Ishikawa (cell line): ENCODE measurements at regions not wholly inside any gene's neighbourhood (a gene's known extent, or its start where the extent isn't known, plus 50 kb on each side); places are given as distances from the start of the nearest gene placed in this dataset.

Source experiments
- CEBPB ChIP-seq: IDR thresholded peaks from 2 replicates; pipeline ENCODE4 v1.6.1; 2012
- CREB1 ChIP-seq: IDR thresholded peaks from 2 replicates; pipeline ENCODE4 v1.6.1; 2012; ENCODE audit warnings: low read depth
- EGR1 ChIP-seq: IDR thresholded peaks from 2 replicates; pipeline ENCODE4 v1.6.1; 2012
- EP300 ChIP-seq: IDR thresholded peaks from 2 replicates; pipeline ENCODE4 v1.6.1; 2012; ENCODE audit warnings: borderline replicate concordance
- FOXM1 ChIP-seq: IDR thresholded peaks from 2 replicates; pipeline ENCODE4 v1.6.1; 2012; ENCODE audit warnings: low read depth, borderline replicate concordance
- NFIC ChIP-seq: IDR thresholded peaks from 2 replicates; pipeline ENCODE4 v1.6.1; 2012
- RAD21 ChIP-seq: IDR thresholded peaks from 2 replicates; pipeline ENCODE4 v1.6.1; 2012; ENCODE audit warnings: low read depth
- TAF1 ChIP-seq: IDR thresholded peaks from 2 replicates; pipeline ENCODE4 v1.6.1; 2012; ENCODE audit warnings: low read depth, mild to moderate bottlenecking
- TCF12 ChIP-seq: IDR thresholded peaks from 2 replicates; pipeline ENCODE4 v1.6.1; 2012; ENCODE audit warnings: low read depth
- TEAD4 ChIP-seq: IDR thresholded peaks from 2 replicates; pipeline ENCODE4 v1.6.1; 2012
- USF1 ChIP-seq: IDR thresholded peaks from 2 replicates; pipeline ENCODE4 v1.6.1; 2012
- YY1 ChIP-seq: IDR thresholded peaks from 2 replicates; pipeline ENCODE4 v1.6.1; 2012; ENCODE audit warnings: low read depth
- ZBTB7A ChIP-seq: IDR thresholded peaks from 2 replicates; pipeline ENCODE4 v1.6.1; 2012; ENCODE audit warnings: low read depth
- TF ChIP-seq, protein P1 (sequence below): IDR thresholded peaks from 2 replicates; pipeline ENCODE4 v1.6.1; 2012; ENCODE audit warnings: low read depth, mild to moderate bottlenecking
- TF ChIP-seq, protein P2 (sequence below): IDR thresholded peaks from 2 replicates; pipeline ENCODE4 v1.6.1; 2012

- TF ChIP-seq TAF1 (no peak), EP300 (no peak), YY1 (no peak), CEBPB (no peak), RAD21 (no peak), ZBTB7A (no peak), FOXM1 (no peak)
- TF ChIP-seq, protein P1, sequence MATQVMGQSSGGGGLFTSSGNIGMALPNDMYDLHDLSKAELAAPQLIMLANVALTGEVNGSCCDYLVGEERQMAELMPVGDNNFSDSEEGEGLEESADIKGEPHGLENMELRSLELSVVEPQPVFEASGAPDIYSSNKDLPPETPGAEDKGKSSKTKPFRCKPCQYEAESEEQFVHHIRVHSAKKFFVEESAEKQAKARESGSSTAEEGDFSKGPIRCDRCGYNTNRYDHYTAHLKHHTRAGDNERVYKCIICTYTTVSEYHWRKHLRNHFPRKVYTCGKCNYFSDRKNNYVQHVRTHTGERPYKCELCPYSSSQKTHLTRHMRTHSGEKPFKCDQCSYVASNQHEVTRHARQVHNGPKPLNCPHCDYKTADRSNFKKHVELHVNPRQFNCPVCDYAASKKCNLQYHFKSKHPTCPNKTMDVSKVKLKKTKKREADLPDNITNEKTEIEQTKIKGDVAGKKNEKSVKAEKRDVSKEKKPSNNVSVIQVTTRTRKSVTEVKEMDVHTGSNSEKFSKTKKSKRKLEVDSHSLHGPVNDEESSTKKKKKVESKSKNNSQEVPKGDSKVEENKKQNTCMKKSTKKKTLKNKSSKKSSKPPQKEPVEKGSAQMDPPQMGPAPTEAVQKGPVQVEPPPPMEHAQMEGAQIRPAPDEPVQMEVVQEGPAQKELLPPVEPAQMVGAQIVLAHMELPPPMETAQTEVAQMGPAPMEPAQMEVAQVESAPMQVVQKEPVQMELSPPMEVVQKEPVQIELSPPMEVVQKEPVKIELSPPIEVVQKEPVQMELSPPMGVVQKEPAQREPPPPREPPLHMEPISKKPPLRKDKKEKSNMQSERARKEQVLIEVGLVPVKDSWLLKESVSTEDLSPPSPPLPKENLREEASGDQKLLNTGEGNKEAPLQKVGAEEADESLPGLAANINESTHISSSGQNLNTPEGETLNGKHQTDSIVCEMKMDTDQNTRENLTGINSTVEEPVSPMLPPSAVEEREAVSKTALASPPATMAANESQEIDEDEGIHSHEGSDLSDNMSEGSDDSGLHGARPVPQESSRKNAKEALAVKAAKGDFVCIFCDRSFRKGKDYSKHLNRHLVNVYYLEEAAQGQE, result no peak
Measured at GRCh38 chr2:217167531-217167930, 307.7 kb upstream of the TNP1 start.

DNA sequence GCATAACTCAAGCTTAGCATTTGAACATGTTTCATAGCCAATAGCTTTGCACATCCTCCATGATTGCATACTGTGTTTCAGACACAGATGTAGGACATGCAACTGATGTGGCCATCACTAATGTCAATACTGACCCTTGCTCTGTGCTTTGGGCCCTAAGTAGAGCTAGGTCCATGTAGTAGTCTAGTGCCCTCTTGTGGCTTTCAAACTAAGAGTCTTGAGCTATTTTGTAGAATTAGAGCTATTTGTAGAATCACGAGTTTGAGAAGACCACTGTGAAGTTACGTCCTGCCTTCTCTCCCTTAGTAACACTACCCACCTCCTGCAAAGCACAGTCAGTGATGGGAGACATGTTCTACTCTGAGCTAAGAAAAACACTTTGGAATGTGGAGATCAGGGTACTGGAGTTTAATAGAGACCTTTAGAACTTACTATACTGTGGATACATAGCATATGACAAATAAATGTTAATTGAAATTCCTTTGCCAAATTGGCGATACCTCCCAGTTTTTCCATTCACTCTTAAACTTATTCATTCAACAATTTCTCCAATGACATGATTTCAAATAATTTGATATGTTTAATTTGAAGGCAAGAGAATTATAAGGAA, 306.5 kb upstream of the TNP1 start:
- TF ChIP-seq, protein P1, result no peak
- TF ChIP-seq RAD21, result peak; percentile 84

- TF ChIP-seq FOXM1 (no peak), YY1 (no peak), TCF12 (no peak), EGR1 (no peak), TEAD4 (no peak)
Measured at GRCh38 chr2:217165547-217165946, 305.7 kb upstream of the TNP1 start.

DNA sequence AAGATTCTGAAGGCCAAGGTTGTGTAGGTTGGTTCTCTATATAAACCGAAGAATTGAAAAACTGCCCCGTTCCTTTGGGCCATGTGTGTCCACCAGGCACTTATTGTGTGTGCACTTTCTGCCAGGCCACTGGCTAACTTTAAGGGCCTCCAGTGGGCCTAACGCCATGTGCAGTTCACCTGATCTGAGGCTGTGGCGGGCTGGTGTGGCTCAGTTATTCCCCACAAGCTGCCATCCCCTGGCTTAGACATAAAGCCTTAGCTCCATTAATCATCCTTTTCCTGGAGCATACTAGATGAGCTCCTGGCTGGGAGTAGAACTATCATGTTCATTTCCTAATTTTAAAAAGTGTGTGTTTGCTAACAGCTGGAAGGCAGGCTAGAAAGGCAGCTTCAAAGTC, 304.1 kb upstream of the TNP1 start:
- TF ChIP-seq EGR1 (no peak), CREB1 (no peak), FOXM1 (no peak), NFIC (no peak), YY1 (no peak), EP300 (no peak), ZBTB7A (no peak), CEBPB (no peak), RAD21 (no peak)
- TF ChIP-seq, protein P2, sequence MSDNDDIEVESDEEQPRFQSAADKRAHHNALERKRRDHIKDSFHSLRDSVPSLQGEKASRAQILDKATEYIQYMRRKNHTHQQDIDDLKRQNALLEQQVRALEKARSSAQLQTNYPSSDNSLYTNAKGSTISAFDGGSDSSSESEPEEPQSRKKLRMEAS, result no peak
- TF ChIP-seq, protein P1, result no peak

DNA sequence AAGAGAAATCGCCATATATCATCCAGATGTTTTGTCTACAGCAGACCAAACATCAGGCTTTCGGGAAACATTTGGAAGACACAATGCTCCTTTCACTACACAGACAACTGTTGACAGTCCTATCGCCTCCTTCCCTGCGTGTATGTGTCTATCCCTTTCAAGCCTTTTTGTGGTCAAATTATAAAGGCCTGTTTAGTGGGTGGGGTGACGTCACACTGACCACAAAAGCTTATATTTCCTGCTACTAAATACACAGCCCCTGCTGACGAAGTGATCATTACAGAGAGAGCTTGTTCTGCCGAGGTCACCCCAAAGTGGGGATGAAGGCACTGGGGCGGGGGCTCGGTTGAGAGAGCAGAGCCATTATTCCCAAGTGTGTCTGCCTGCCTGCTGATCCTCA, 302.7 kb upstream of the TNP1 start:
- TF ChIP-seq CEBPB (no peak), ZBTB7A (no peak), RAD21 (no peak), TEAD4 (no peak), USF1 (no peak), TAF1 (no peak), NFIC (no peak), FOXM1 (no peak), EGR1 (no peak), EP300 (no peak), YY1 (no peak), TCF12 (no peak), CREB1 (no peak)
- TF ChIP-seq, protein P1, result no peak
- TF ChIP-seq, protein P2, result no peak
